ENCODE measurements at regions not wholly inside any gene's neighbourhood (a gene's known extent, or its start where the extent isn't known, plus 50 kb on each side); places are given as distances from the start of the nearest gene placed in this dataset.

DNA sequence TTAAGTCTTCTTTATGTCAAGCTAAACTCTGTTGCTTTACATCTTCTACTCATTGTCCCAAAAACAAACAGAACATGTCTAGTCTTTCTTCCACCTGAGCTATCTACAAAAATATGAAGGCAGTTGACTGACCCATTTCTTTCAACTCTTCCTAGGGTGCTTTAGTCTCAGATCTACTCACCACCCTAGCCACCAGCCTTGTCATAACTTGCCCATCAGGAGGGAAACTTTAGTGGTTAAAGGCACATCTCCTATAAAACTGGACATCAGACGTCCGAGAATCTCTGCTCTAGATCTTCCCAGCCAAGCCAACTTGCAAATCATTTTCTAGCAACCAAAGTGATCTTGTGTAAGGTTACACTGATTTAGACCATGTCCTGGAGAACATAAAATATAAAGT is 205.0 kb downstream of the ACTL7B start:
- no peak for TF ChIP-seq POLR2A (IDR thresholded peaks at IDR 0.05; ENCODE audit: low read depth, low read length)
- DNase-seq (ENCODE audit: insufficient read length, low spot score), result no peak
- FAIRE-seq, result no peak

DNA sequence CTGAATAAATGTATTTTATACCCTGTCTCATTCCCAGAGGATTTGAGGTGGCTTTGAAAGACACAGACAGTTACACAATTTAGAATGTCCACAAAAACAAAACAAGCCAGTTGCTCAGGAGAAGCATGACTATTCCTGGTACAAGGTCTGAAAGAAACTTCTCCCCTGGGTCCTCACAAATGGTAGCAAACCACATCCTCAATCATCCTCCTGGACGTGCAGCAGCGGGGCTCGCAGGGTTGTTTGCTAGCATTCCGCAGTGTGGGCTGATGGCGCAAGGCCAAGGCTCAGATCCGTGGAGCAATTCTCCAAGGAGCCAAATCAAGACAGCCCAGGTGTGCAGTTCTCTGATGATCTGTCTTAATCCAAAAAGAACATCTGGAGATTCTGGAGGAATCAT is 210.3 kb downstream of the ACTL7B start:
- no peak for DNase-seq (ENCODE audit: insufficient read length, low spot score)
- FAIRE-seq, result no peak
- no peak for TF ChIP-seq POLR2A (IDR thresholded peaks at IDR 0.05; ENCODE audit: low read depth, low read length)

DNA sequence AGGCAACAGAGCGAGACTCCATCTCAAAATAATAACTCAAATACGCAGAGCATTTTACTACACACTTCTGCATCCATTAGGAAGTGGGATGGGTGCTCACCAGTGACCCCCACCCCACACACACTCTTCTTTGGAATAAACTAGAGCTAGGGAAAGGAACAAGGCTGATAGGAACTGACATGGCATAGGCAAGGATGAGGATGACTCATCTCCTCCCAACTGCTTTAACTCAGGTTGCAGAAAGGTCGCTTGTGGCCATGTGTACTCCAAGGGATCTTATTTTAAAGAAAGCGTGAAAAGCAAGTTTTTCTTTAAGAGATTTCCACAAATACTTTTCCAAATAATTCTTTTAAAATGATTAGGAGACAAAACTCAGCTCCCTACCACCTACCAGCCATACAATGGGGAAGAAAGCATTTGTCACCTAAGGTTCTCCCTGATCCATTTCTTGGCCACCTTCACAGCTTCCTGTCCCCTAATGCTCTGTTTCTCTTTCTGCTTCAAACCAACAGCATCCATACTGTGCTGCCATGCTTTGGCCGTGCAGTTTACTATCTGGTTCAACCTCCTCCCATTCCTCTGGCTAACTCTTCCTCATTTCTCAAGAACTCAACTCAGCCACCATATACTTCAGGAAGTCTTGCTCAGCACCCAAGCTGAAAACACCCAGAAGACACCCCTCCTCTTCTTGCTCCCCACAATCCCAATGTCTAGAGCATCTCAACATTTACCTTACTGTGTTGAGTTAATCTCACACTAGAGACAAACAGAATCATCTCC is 211.9 kb downstream of the ACTL7B start:
- no peak for DNase-seq (ENCODE audit: insufficient read length, low spot score)
- TF ChIP-seq POLR2A (IDR thresholded peaks at IDR 0.05; ENCODE audit: low read depth, low read length), result no peak
- no peak for FAIRE-seq

DNA sequence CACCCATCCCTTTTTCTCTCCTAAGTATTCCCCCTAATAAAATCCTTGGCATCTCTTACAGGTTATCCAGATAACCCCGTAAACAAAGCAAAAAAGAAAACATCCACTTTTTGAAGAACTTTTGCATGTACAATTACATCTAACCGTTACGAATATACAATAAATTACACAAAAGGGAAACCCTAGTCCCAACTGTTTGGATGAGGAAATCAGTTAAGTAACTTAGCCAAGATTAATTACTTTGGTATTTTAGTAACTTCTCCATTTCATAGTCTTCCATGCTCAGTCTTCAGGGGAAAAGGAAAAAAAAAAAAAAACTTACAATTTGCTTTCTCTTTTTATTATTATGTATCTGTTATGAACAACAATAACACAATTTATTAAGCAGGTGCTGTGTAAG is 212.9 kb downstream of the ACTL7B start:
- DNase-seq (ENCODE audit: insufficient read length, low spot score) (no peak), FAIRE-seq (no peak)
- no peak for TF ChIP-seq POLR2A (IDR thresholded peaks at IDR 0.05; ENCODE audit: low read depth, low read length)

DNA sequence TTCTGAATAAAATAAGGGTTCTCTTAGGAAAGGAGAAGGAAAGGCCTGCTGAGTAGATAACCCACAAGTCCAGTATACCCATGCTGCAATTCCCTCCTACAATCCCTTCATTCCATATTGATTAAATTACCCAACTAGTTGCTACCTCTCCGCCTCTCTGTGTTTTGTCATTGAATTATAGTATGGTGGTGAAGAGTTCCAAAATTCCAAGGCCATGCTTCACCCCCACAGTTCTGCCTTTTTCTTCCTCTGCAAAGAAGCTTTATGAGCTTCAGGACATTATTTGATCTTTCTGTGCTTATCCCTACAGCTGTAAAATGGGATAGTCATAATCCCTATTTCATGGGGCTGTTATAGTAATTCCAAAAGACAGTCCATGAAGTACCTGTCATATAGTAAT is 215.6 kb downstream of the ACTL7B start:
- no peak for TF ChIP-seq POLR2A (IDR thresholded peaks at IDR 0.05; ENCODE audit: low read depth, low read length)
- FAIRE-seq (no peak), DNase-seq (ENCODE audit: insufficient read length, low spot score) (no peak)

DNA sequence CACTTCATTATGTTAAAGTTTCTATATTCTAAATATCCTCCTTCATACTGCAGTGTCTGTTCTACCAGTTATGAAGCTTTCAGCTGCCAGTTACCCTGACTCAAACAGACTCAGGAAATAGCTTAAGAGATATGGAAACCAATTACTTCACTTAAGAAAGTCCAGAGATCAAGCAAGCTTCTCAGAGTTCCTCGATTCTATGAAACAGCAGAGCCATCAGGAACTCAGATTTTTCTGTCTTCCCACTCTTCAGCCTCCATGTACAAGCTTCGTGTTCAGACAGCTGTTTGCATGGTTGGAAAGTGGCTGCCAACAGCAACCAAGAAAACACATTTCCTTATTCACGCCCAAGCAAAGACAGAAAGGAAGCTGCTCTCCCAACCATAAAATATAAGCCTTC is 216.1 kb downstream of the ACTL7B start:
- TF ChIP-seq POLR2A (IDR thresholded peaks at IDR 0.05; ENCODE audit: low read depth, low read length), result no peak
- no peak for DNase-seq (ENCODE audit: insufficient read length, low spot score)
- FAIRE-seq, result no peak

DNA sequence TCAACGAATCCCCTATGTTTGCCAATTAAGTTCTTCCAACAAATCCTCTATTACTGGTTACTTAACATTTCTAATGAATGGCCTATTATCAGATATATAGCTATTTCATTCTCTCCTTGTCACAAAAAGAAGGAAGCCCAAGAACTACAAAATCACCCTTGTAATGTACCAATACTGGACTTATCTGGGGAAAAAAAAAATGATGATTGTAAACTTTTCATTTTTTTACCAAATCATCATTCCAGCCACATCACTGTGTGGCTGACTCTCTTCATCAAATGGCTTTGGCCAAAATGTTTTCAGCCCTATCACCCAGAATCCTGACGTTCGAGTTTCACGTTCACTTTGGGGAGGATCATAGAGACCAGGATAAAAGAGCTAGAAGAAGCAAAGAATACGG is 216.7 kb downstream of the ACTL7B start:
- DNase-seq (ENCODE audit: insufficient read length, low spot score) (no peak), FAIRE-seq (no peak)
- no peak for TF ChIP-seq POLR2A (IDR thresholded peaks at IDR 0.05; ENCODE audit: low read depth, low read length)

DNA sequence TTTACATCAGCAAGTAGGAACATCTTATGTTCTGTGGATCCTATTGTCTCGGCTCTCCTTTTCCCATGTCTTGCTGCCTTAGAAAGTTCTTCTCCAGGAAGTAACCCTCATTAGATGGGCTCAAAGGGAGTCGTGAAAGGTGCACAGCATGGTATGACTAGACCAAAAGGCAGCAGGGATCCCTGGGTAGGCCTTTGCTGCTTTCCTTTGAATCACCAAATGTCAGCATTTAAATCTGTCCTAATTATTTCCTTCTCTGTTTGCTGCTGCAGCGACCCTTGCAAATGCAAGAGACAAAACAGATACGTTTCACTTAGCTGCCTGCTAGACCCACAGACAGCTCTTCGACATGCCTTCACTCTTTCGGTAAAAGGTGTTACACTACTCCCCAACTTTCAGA is 218.4 kb downstream of the ACTL7B start:
- FAIRE-seq, result no peak
- no peak for TF ChIP-seq POLR2A (IDR thresholded peaks at IDR 0.05; ENCODE audit: low read depth, low read length)
- no peak for DNase-seq (ENCODE audit: insufficient read length, low spot score)

DNA sequence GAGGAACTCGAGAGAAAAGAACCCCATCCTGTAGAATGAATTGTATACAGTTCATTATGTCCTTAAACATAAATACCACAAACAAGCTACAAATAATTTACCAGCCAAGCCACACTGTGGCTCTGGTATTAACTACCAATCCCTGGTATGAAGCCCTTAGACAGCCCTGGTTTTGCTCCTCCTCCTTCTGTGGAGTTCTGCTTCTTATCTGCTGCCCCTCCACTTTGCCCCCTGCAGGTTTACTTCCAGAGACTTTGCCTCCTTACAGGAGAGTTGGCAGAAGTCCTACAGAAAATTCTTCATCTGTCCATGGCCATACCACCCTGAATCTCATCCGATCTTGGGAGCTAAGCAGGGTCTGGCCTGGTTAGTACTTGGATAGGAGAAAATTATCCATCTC is 219.8 kb downstream of the ACTL7B start:
- FAIRE-seq, result no peak
- no peak for TF ChIP-seq POLR2A (IDR thresholded peaks at IDR 0.05; ENCODE audit: low read depth, low read length)
- no peak for DNase-seq (ENCODE audit: insufficient read length, low spot score)

DNA sequence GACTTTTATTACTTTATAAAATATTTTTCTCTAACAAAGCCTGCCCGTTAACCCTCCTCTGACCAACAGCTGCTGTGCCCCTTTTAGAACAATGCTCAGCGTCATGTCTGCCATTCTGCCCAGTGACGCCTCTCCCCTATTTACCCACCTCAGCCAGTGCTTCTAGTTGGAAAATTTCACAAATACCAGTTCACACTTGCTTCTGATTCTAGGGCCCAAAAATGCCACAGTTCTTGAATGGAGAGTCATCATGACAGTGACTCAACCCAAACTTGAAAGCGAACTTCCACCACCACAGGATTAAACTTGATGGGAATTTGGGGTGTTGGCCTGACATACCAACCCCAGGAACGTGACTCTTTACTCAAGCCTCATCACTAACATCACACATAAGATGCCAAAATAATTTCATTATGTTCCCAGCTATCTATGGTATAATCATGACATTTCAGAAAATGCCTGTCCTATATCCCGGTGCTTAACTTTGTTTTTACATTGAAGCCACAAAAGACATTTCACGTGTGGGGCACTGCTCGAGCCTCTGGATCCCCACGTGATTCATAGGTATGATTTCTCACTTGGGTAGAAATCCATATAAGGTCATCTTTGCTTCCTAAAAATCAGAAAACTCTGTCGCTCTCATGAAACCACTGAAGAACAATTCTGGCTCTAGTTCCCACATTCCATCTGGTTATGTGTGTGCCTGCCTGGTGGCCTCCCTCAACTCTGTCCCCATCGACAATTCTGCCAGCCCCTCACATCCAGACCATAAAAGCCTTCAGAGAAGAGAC is 220.9 kb downstream of the ACTL7B start:
- FAIRE-seq (no peak), DNase-seq (ENCODE audit: insufficient read length, low spot score) (no peak)
- TF ChIP-seq POLR2A (IDR thresholded peaks at IDR 0.05; ENCODE audit: low read depth, low read length), result no peak

DNA sequence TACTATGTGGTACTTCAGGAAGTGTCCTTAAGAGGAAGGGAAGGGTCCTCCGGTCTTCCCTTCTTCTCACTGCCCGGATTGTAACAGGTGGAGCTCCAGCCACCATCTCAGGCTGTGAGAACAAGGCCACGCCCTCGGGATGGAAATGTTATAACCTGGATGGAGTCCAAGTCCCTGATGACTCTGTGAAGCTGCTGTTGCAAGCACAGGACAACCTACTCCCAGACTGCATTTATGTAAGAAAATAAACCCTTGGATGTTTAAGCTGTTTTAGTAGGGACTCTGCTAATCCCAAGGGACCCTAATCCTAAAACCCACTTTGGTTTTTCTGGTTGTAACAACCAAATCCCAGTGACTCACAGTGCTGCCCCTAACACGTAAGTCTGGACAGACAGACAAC is 221.6 kb downstream of the ACTL7B start:
- DNase-seq (ENCODE audit: insufficient read length, low spot score) (peak; percentile 23), FAIRE-seq (peak; percentile 20)
- no peak for TF ChIP-seq POLR2A (IDR thresholded peaks at IDR 0.05; ENCODE audit: low read depth, low read length)

DNA sequence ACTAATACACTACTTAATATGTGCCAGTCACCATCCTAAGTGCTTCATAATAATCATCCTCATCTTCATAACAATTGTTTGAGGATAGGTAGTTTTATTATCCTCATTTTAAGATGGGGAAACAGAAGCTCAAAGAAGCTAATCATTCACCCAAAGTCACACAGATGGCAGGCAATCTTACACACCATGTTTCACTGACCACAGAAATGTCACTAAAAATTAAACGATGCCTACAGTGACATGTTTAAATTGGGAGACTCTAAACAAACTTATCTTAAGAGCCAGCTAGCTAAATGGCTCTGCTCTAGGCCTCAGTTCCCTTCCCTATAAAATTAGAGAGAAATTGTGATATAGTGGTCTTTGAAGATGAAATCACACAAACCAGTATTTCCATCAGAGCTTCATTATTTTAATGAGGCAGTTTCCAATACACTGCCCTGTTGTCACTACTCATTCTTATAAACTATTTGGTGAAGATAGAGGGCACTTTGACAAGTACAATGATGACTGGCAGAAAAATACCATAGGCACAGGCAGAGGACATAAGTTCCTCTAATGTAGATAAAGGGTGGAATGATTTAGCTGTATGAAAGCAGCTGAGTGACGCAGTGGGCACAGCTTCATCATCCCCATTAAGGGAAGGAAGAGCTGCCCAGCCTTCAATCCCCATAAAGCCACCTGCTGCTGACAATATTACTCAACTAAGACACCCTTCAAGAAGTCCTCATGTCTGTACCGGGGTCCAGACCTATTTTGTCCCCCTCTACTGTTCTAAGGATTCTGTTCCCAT is 224.1 kb downstream of the ACTL7B start:
- TF ChIP-seq POLR2A (IDR thresholded peaks at IDR 0.05; ENCODE audit: low read depth, low read length), result no peak
- no peak for DNase-seq (ENCODE audit: insufficient read length, low spot score)
- no peak for FAIRE-seq

DNA sequence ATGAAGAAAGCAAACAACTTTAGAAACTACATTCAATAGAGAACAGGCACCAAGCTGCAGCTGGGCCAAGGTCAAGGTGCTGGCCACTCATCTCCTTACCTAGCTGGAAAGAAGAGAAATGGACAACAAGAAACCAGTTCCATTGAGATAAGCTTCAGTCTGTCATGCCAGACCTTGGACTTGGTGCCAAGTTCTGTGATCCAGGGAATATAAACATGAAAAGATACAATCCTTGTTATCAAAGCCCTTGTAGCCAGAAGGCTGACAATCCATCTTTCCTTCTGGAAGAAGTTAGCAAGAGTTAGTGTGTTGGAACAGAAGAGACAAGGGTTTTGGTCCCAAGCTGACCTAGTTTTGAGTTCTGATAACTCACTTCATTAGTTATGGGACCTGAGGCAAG is 227.5 kb downstream of the ACTL7B start:
- no peak for FAIRE-seq
- TF ChIP-seq POLR2A (IDR thresholded peaks at IDR 0.05; ENCODE audit: low read depth, low read length), result no peak
- DNase-seq (ENCODE audit: insufficient read length, low spot score), result no peak

DNA sequence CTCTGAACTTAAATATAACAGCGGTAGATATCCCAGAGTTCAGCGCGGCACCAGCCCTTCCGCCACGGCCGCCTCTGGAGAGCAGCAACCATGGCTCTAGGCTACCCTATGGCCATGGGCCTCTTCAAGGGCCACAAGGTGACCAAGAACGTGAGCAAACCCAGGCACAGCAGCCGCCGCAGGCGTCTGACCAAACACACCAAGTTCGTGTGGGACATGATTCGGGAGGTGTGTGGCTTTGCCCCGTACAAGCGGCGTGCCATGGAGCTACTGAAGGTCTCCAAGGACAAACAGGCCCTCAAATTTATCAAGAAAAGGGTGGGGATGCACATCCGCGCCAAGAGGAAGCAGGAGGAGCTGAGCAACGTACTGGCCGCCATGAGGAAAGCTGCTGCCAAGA is 229.0 kb downstream of the ACTL7B start:
- FAIRE-seq (no peak), DNase-seq (ENCODE audit: insufficient read length, low spot score) (no peak)
- no peak for TF ChIP-seq POLR2A (IDR thresholded peaks at IDR 0.05; ENCODE audit: low read depth, low read length)

All from H54 (cell line).